GM23338 (cell line): ENCODE measurements at regions not wholly inside any gene's neighbourhood (a gene's known extent, or its start where the extent isn't known, plus 50 kb on each side); places are given as distances from the start of the nearest gene placed in this dataset.

Experiments
- CREB1 ChIP-seq: fragments of 250-450 bp; sonication (Bioruptor Pico); IDR thresholded peaks from 2 replicates; pipeline ENCODE4 v1.5.0; 2020; ENCODE audit warnings: low read depth, mild to moderate bottlenecking, moderate library complexity
- EZH2 ChIP-seq: fragments of 200-600 bp; sonication (generic); IDR thresholded peaks from one replicate; pipeline ENCODE4 v1.8.0; 2017; ENCODE audit warnings: antibody characterized with exemption, mild to moderate bottlenecking, low read depth; ENCODE audit not compliant: unreplicated experiment
- EZH2phosphoT487 ChIP-seq: fragments of 200-600 bp; sonication (generic); IDR thresholded peaks from one replicate; pipeline ENCODE4 v1.8.1; 2018; ENCODE audit warnings: antibody characterized with exemption; ENCODE audit not compliant: unreplicated experiment
- JUNB ChIP-seq: IDR thresholded peaks from one replicate; pipeline ENCODE4 v1.6.1; 2016; ENCODE audit warnings: antibody characterized with exemption; ENCODE audit not compliant: unreplicated experiment
- NANOG ChIP-seq: IDR thresholded peaks from 2 replicates; pipeline ENCODE4 v1.6.1; 2016; ENCODE audit warnings: antibody characterized with exemption, borderline replicate concordance
- POLR2AphosphoS5 ChIP-seq: IDR thresholded peaks from 2 replicates; pipeline ENCODE4 v1.6.1; 2016; ENCODE audit warnings: antibody characterized with exemption, low read depth
- ZNF114 ChIP-seq: fragments of 250-450 bp; sonication (Bioruptor Pico); IDR thresholded peaks from 2 replicates; pipeline ENCODE4 v1.5.0; 2020; ENCODE audit warnings: mild to moderate bottlenecking, moderate library complexity
- ZNF331 ChIP-seq: fragments of 250-450 bp; sonication (Bioruptor Pico); IDR thresholded peaks from 2 replicates; pipeline ENCODE4 v1.5.0; 2020; ENCODE audit warnings: low read depth, mild to moderate bottlenecking, moderate library complexity
- TF ChIP-seq, protein P1 (sequence below), 2 experiments: fragments of 200-600 bp in 1 of 2; sonication (generic) in 1 of 2; conservative IDR thresholded peaks; 2 replicates each; pipeline versions ENCODE4 v1.5.1 to v1.6.1; 2016 to 2017; ENCODE audit warnings: antibody characterized with exemption in 2 of 2, low read depth in 2 of 2, mild to moderate bottlenecking in 2 of 2, moderate library complexity in 1 of 2
- TF ChIP-seq, protein P2 (sequence below): IDR thresholded peaks from 2 replicates; pipeline ENCODE4 v1.6.1; 2016; ENCODE audit warnings: antibody characterized with exemption
- TF ChIP-seq, protein P3 (sequence below): IDR thresholded peaks from one replicate; pipeline ENCODE4 v1.6.1; 2018; ENCODE audit warnings: antibody characterized with exemption; ENCODE audit not compliant: unreplicated experiment
- TF ChIP-seq, protein P4 (sequence below): fragments of 250-450 bp; sonication (Bioruptor Pico); IDR thresholded peaks from 2 replicates; pipeline ENCODE4 v1.5.0; 2020; ENCODE audit warnings: mild to moderate bottlenecking, moderate library complexity

DNA sequence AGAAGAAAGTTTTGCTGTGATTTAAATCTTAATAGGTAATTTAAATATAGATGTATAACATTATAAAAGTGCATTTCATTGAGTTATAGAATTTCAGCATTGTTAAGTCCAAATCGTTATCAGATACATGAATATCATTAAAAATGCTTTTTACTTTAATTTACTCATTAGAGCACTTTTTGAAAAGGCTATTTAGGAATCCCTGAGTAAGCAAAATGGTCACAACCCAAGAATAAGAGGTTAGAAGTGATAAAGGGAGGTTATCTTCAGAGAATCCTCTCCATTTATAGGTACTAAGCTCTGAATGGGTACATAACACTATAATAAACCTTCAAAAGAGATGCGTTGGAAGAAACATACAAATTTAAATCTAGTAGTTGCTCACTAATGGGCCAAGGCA is 130.7 kb downstream of the SLC30A10 start:
- TF ChIP-seq, protein P1, sequence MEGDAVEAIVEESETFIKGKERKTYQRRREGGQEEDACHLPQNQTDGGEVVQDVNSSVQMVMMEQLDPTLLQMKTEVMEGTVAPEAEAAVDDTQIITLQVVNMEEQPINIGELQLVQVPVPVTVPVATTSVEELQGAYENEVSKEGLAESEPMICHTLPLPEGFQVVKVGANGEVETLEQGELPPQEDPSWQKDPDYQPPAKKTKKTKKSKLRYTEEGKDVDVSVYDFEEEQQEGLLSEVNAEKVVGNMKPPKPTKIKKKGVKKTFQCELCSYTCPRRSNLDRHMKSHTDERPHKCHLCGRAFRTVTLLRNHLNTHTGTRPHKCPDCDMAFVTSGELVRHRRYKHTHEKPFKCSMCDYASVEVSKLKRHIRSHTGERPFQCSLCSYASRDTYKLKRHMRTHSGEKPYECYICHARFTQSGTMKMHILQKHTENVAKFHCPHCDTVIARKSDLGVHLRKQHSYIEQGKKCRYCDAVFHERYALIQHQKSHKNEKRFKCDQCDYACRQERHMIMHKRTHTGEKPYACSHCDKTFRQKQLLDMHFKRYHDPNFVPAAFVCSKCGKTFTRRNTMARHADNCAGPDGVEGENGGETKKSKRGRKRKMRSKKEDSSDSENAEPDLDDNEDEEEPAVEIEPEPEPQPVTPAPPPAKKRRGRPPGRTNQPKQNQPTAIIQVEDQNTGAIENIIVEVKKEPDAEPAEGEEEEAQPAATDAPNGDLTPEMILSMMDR (conservative IDR thresholded peaks at IDR 0.05; ENCODE audit: low read depth in 2 of 2): no peak
- TF ChIP-seq EZH2: no peak
- no peak for TF ChIP-seq CREB1 (CRISPR knock-in tag)
- TF ChIP-seq EZH2phosphoT487: no peak
- TF ChIP-seq, protein P2, sequence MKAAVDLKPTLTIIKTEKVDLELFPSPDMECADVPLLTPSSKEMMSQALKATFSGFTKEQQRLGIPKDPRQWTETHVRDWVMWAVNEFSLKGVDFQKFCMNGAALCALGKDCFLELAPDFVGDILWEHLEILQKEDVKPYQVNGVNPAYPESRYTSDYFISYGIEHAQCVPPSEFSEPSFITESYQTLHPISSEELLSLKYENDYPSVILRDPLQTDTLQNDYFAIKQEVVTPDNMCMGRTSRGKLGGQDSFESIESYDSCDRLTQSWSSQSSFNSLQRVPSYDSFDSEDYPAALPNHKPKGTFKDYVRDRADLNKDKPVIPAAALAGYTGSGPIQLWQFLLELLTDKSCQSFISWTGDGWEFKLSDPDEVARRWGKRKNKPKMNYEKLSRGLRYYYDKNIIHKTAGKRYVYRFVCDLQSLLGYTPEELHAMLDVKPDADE: no peak
- no peak for TF ChIP-seq ZNF331
- TF ChIP-seq, protein P3, sequence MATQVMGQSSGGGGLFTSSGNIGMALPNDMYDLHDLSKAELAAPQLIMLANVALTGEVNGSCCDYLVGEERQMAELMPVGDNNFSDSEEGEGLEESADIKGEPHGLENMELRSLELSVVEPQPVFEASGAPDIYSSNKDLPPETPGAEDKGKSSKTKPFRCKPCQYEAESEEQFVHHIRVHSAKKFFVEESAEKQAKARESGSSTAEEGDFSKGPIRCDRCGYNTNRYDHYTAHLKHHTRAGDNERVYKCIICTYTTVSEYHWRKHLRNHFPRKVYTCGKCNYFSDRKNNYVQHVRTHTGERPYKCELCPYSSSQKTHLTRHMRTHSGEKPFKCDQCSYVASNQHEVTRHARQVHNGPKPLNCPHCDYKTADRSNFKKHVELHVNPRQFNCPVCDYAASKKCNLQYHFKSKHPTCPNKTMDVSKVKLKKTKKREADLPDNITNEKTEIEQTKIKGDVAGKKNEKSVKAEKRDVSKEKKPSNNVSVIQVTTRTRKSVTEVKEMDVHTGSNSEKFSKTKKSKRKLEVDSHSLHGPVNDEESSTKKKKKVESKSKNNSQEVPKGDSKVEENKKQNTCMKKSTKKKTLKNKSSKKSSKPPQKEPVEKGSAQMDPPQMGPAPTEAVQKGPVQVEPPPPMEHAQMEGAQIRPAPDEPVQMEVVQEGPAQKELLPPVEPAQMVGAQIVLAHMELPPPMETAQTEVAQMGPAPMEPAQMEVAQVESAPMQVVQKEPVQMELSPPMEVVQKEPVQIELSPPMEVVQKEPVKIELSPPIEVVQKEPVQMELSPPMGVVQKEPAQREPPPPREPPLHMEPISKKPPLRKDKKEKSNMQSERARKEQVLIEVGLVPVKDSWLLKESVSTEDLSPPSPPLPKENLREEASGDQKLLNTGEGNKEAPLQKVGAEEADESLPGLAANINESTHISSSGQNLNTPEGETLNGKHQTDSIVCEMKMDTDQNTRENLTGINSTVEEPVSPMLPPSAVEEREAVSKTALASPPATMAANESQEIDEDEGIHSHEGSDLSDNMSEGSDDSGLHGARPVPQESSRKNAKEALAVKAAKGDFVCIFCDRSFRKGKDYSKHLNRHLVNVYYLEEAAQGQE: no peak
- no peak for TF ChIP-seq POLR2AphosphoS5
- no peak for TF ChIP-seq JUNB
- TF ChIP-seq ZNF114: no peak
- TF ChIP-seq, protein P4, sequence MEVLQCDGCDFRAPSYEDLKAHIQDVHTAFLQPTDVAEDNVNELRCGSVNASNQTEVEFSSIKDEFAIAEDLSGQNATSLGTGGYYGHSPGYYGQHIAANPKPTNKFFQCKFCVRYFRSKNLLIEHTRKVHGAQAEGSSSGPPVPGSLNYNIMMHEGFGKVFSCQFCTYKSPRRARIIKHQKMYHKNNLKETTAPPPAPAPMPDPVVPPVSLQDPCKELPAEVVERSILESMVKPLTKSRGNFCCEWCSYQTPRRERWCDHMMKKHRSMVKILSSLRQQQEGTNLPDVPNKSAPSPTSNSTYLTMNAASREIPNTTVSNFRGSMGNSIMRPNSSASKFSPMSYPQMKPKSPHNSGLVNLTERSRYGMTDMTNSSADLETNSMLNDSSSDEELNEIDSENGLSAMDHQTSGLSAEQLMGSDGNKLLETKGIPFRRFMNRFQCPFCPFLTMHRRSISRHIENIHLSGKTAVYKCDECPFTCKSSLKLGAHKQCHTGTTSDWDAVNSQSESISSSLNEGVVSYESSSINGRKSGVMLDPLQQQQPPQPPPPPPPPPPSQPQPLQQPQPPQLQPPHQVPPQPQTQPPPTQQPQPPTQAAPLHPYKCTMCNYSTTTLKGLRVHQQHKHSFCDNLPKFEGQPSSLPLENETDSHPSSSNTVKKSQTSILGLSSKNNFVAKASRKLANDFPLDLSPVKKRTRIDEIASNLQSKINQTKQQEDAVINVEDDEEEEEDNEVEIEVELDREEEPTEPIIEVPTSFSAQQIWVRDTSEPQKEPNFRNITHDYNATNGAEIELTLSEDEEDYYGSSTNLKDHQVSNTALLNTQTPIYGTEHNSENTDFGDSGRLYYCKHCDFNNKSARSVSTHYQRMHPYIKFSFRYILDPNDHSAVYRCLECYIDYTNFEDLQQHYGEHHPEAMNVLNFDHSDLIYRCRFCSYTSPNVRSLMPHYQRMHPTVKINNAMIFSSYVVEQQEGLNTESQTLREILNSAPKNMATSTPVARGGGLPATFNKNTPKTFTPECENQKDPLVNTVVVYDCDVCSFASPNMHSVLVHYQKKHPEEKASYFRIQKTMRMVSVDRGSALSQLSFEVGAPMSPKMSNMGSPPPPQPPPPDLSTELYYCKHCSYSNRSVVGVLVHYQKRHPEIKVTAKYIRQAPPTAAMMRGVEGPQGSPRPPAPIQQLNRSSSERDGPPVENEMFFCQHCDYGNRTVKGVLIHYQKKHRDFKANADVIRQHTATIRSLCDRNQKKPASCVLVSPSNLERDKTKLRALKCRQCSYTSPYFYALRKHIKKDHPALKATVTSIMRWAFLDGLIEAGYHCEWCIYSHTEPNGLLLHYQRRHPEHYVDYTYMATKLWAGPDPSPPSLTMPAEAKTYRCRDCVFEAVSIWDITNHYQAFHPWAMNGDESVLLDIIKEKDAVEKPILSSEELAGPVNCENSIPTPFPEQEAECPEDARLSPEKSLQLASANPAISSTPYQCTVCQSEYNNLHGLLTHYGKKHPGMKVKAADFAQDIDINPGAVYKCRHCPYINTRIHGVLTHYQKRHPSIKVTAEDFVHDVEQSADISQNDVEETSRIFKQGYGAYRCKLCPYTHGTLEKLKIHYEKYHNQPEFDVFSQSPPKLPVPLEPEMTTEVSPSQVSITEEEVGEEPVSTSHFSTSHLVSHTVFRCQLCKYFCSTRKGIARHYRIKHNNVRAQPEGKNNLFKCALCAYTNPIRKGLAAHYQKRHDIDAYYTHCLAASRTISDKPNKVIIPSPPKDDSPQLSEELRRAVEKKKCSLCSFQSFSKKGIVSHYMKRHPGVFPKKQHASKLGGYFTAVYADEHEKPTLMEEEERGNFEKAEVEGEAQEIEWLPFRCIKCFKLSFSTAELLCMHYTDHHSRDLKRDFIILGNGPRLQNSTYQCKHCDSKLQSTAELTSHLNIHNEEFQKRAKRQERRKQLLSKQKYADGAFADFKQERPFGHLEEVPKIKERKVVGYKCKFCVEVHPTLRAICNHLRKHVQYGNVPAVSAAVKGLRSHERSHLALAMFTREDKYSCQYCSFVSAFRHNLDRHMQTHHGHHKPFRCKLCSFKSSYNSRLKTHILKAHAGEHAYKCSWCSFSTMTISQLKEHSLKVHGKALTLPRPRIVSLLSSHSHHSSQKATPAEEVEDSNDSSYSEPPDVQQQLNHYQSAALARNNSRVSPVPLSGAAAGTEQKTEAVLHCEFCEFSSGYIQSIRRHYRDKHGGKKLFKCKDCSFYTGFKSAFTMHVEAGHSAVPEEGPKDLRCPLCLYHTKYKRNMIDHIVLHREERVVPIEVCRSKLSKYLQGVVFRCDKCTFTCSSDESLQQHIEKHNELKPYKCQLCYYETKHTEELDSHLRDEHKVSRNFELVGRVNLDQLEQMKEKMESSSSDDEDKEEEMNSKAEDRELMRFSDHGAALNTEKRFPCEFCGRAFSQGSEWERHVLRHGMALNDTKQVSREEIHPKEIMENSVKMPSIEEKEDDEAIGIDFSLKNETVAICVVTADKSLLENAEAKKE: no peak
- no peak for TF ChIP-seq NANOG
